ENCODE measurements at regions not wholly inside any gene's neighbourhood (a gene's known extent, or its start where the extent isn't known, plus 50 kb on each side); places are given as distances from the start of the nearest gene placed in this dataset.

- H2BK120ac ChIP-seq (ENCODE audit: low read depth, low read length, poor library complexity, severe bottlenecking) = no peak overlapping the region
- H3K14ac ChIP-seq (ENCODE audit: insufficient read depth, low read length) = no peak overlapping the region
- Mint-ChIP-seq H3K36me3 (ENCODE audit: insufficient read depth in 1 of 3, low read depth in 3 of 3) (no peaks in the 10 kb centered on the region), H3K27ac (no peak overlapping the region), H3K4me3 (no peak overlapping the region), H3K9me3 (no peaks in the 10 kb centered on the region), H3K27me3 (ENCODE audit: low read depth) (peaks cover 3% of the 10 kb centered on the region; the same call in 1 of the 2 replicates), H3K4me1 (peaks cover 21 to 28% of the 10 kb centered on the region in 2 experiments)
- H3K18ac ChIP-seq (ENCODE audit: insufficient read length, low read depth, low read length) = no peak overlapping the region
- H4K20me1 ChIP-seq (ENCODE audit: control insufficient read depth, insufficient read depth, insufficient read length) = no peaks in the 10 kb centered on the region
- H3T11ph ChIP-seq (ENCODE audit: low read length) = no peak overlapping the region
- no peak overlapping the region for H4K8ac ChIP-seq (replicated peaks; ENCODE audit: insufficient read length, low read depth, low read length)
- H3K4me2 ChIP-seq (ENCODE audit: insufficient read depth, insufficient read length, low read length) = no peak overlapping the region
- H3K9ac ChIP-seq (ENCODE audit: extremely low read depth, insufficient read length, low read length) = no peak overlapping the region
- H3K27me3 ChIP-seq (ENCODE audit: insufficient read depth, low read length) = no peaks in the 10 kb centered on the region; the same call in 1 of the 2 replicates
- H3K4me1 ChIP-seq (ENCODE audit: insufficient read depth, low read length) = no peaks in the 10 kb centered on the region; the same call in 1 of the 2 replicates
- TF ChIP-seq CTCF (conservative IDR thresholded peaks at IDR 0.05) = no peak
- H3K9me3 ChIP-seq (ENCODE audit: control insufficient read depth, low read depth, low read length) = no peaks in the 10 kb centered on the region
- H3K27ac ChIP-seq (ENCODE audit: insufficient read length, low read depth, low read length) = no peak overlapping the region
- H4K91ac ChIP-seq (ENCODE audit: insufficient read length, low read depth, low read length) = no peak overlapping the region
- H3K79me1 ChIP-seq (ENCODE audit: insufficient read depth, low read depth, low read length, poor library complexity, severe bottlenecking) = no peaks in the 10 kb centered on the region
- H2BK15ac ChIP-seq (ENCODE audit: low read depth, low read length) = no peak overlapping the region
- no peak overlapping the region for H2BK12ac ChIP-seq (ENCODE audit: insufficient read length, low read depth, low read length)
- no peak for DNase-seq
- no peak overlapping the region for H3K23ac ChIP-seq (ENCODE audit: insufficient read length, low read depth, low read length)
- no peak overlapping the region for H2BK20ac ChIP-seq (ENCODE audit: low read depth, low read length, poor library complexity, severe bottlenecking)
- WGBS (ENCODE audit: extremely low coverage, insufficient read length, low lambda C conversion rate) = no CpG with 5 or more reads among the region's 10 CpGs
- H2AFZ ChIP-seq (ENCODE audit: low read length) = no peak overlapping the region
- H4K5ac ChIP-seq (ENCODE audit: insufficient read length, low read depth, low read length) = no peak overlapping the region
- no peaks in the 10 kb centered on the region for H3K23me2 ChIP-seq (ENCODE audit: insufficient read length, low read depth, low read length, poor library complexity, severe bottlenecking)
- no peak overlapping the region for H3K56ac ChIP-seq (ENCODE audit: insufficient read length, low read depth, low read length)
- no peaks in the 10 kb centered on the region for H3K79me2 ChIP-seq (ENCODE audit: insufficient read depth, low read length)
- no peak overlapping the region for H3K4ac ChIP-seq (ENCODE audit: low read depth, low read length)
- no peak overlapping the region for H2BK5ac ChIP-seq (ENCODE audit: insufficient read length, low read length)
- no peak overlapping the region for H2AK5ac ChIP-seq (ENCODE audit: insufficient read length, low read length)
These were observed 82.4 kb upstream of the PACRGL start for GRCh38 chr4:20617678-20618396.
